Liver (tissue), 3 donors: ENCODE measurements at regions not wholly inside any gene's neighbourhood (a gene's known extent, or its start where the extent isn't known, plus 50 kb on each side); places are given as distances from the start of the nearest gene placed in this dataset.

Source experiments
- CTCF ChIP-seq: fragments of 150-350 bp; IDR thresholded peaks from 2 replicates; pipeline ENCODE4 v1.5.1; 2017; ENCODE audit warnings: improper control_type of control experiment, low read depth, low read length; ENCODE audit not compliant: missing input control
- GABPA ChIP-seq, 2 donors: IDR thresholded peaks in 1 of 2; conservative IDR thresholded peaks in 1 of 2; 2 replicates each; pipeline ENCODE4 v1.6.1; 2016; ENCODE audit warnings: antibody characterized with exemption in 2 of 2, mild to moderate bottlenecking in 1 of 2, moderate library complexity in 1 of 2
- NR2F2 ChIP-seq: IDR thresholded peaks from 2 replicates; pipeline ENCODE4 v1.6.1; 2016; ENCODE audit warnings: antibody characterized with exemption
- REST ChIP-seq: IDR thresholded peaks from 2 replicates; pipeline ENCODE4 v1.6.1; 2016; ENCODE audit warnings: antibody characterized with exemption, mild to moderate bottlenecking
- donor health status: healthy.
- donor health status: healthy.

GRCh38 chr6:168177103-168177891 lies 98.3 kb upstream of the FRMD1 start:
- TF ChIP-seq CTCF: no peak
- no peak for TF ChIP-seq REST
- TF ChIP-seq GABPA (IDR thresholded peaks at IDR 0.05 in 1 of 2, conservative IDR thresholded peaks at IDR 0.05 in 1 of 2): no peak
- TF ChIP-seq NR2F2: no peak
